ENCODE measurements at regions not wholly inside any gene's neighbourhood (a gene's known extent, or its start where the extent isn't known, plus 50 kb on each side); places are given as distances from the start of the nearest gene placed in this dataset.

DNA sequence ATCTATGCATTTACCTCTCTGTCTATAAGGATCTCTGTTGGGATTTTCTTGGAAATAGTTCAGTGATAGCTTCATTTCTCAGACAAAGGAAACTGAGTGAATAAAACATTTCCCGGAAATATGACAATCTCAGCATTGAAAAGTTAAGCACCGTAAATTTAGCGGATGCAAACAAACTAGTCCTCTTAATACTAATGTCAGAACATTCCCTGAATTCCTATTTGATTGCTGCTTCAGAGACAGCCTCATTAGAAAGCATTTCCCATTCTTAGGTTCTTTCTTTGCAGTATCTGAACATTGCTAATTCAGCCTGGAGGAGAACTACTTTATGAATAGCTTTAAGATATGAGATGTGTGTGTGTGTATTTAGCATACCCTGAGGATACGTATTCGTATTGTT is 101.3 kb downstream of the NR2F2 start:
- BruUV-seq (replicated peaks) = no TSS peak
- no peaks in the 10 kb centered on the region for H3K79me2 ChIP-seq (ENCODE audit: insufficient read depth, low read length)
- H3K4me1 ChIP-seq (ENCODE audit: insufficient read depth, low read length) = no peaks in the 10 kb centered on the region
- DNase-seq (ENCODE audit: low spot score) (no peak), ATAC-seq (no peak), FAIRE-seq (no peak)
- in situ Hi-C loops (cut with HindIII; ENCODE audit: extremely low pct_ligation_motif_present, low pct_unique_long_range_greater_than_20kb) = no loop called here
- no peak overlapping the region for H3K4me3 ChIP-seq (replicated peaks in 1 of 3; ENCODE audit: insufficient read depth in 1 of 3, low read depth in 2 of 3, low read length in 3 of 3)
- H3K27ac ChIP-seq (ENCODE audit: extremely low read length, insufficient read depth, low read length) = no peak overlapping the region
- 0 out of 5 replicates have a peak, but pooled peaks cover 0 to 2% of the 10 kb centered on the region in 2 experiments for H3K27me3 ChIP-seq (ENCODE audit: control insufficient read depth in 1 of 2, insufficient read depth in 2 of 2, low read length in 2 of 2)
- no peaks in the 10 kb centered on the region for H3K9me3 ChIP-seq (ENCODE audit: low read length)
- TF ChIP-seq ZNF354B (CRISPR knock-in tag; IDR thresholded peaks at IDR 0.05) (no peak), GPN1 (CRISPR knock-in tag; IDR thresholded peaks at IDR 0.05; ENCODE audit: borderline replicate concordance) (no peak), POLR2G (IDR thresholded peaks at IDR 0.05; ENCODE audit: low read depth, low read length) (no peak), HNF4A (CRISPR knock-in tag; IDR thresholded peaks at IDR 0.05) (no peak), ZBTB3 (CRISPR knock-in tag; IDR thresholded peaks at IDR 0.05; ENCODE audit: borderline replicate concordance, low read depth) (no peak), SRF (IDR thresholded peaks at IDR 0.05; ENCODE audit: low read depth, low read length) (no peak)
- TF ChIP-seq, protein P1, sequence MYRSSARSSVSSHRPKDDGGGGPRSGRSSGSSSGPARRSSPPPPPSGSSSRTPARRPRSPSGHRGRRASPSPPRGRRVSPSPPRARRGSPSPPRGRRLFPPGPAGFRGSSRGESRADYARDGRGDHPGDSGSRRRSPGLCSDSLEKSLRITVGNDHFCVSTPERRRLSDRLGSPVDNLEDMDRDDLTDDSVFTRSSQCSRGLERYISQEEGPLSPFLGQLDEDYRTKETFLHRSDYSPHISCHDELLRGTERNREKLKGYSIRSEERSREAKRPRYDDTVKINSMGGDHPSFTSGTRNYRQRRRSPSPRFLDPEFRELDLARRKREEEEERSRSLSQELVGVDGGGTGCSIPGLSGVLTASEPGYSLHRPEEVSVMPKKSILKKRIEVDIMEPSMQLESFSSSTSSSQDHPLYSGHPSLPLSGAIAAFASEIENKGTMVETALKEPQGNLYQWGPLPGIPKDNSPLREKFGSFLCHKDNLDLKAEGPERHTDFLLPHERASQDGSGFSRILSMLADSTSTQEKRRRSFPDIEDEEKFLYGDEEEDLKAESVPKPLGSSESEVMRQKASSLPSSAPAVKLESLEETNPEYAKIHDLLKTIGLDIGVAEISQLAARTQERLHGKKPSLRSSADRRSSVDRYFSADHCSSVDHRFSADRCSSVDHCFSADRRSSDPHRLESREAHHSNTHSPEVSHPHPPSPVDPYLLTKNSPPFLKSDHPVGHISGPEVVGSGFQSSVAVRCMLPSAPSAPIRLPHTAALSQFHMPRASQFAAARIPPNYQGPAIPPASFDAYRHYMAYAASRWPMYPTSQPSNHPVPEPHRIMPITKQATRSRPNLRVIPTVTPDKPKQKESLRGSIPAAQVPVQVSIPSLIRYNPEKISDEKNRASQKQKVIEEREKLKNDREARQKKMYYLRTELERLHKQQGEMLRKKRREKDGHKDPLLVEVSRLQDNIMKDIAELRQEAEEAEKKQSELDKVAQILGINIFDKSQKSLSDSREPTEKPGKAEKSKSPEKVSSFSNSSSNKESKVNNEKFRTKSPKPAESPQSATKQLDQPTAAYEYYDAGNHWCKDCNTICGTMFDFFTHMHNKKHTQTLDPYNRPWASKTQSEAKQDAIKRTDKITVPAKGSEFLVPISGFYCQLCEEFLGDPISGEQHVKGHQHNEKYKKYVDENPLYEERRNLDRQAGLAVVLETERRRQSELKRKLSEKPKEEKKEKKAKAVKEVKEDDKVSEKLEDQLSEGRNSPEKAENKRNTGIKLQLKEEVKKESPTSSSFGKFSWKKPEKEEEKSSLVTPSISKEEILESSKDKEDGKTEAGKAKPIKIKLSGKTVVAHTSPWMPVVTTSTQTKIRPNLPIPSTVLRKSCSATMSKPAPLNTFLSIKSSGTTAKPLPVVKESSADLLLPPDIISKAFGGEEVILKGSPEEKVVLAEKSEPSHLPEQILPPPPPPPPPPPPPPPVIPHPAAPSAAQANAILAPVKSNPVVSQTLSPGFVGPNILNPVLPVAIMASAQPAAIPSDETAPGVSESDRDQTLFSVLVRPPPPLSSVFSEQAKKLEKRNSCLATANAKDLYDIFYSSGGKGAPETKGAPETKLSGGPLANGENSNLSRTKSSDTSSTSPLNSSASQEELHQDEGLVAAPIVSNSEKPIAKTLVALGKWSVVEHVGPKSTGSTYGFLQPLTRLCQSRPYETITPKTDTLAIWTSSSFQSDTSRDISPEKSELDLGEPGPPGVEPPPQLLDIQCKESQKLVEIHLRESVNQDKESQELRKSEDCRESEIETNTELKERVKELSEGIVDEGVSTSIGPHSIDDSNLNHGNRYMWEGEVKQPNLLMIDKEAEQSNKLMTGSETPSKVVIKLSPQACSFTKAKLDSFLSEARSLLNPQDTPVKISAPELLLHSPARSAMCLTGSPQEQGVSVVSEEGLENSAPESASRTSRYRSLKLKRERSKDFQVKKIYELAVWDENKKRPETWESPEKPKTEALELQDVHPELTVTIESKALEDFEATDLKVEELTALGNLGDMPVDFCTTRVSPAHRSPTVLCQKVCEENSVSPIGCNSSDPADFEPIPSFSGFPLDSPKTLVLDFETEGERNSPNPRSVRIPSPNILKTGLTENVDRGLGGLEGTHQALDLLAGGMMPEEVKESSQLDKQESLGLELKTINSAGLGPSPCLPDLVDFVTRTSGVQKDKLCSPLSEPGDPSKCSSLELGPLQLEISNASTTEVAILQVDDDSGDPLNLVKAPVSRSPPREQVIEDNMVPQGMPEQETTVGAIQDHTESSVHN (CRISPR knock-in tag; IDR thresholded peaks at IDR 0.05) = no peak
- TF ChIP-seq, protein P2, sequence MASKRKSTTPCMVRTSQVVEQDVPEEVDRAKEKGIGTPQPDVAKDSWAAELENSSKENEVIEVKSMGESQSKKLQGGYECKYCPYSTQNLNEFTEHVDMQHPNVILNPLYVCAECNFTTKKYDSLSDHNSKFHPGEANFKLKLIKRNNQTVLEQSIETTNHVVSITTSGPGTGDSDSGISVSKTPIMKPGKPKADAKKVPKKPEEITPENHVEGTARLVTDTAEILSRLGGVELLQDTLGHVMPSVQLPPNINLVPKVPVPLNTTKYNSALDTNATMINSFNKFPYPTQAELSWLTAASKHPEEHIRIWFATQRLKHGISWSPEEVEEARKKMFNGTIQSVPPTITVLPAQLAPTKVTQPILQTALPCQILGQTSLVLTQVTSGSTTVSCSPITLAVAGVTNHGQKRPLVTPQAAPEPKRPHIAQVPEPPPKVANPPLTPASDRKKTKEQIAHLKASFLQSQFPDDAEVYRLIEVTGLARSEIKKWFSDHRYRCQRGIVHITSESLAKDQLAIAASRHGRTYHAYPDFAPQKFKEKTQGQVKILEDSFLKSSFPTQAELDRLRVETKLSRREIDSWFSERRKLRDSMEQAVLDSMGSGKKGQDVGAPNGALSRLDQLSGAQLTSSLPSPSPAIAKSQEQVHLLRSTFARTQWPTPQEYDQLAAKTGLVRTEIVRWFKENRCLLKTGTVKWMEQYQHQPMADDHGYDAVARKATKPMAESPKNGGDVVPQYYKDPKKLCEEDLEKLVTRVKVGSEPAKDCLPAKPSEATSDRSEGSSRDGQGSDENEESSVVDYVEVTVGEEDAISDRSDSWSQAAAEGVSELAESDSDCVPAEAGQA (IDR thresholded peaks at IDR 0.05; ENCODE audit: low read depth) = no peak
- TF ChIP-seq, protein P2 (CRISPR knock-in tag; IDR thresholded peaks at IDR 0.05; ENCODE audit: borderline replicate concordance) = no peak
- intact Hi-C loops (cut with micrococcal nuclease; ENCODE audit: unreplicated experiment) = no loop called here
- H2AFZ ChIP-seq (ENCODE audit: low read length) = no peak overlapping the region
- ChIA-PET POLR2A (no interaction called here), CTCF (ENCODE audit: low intra/inter-chr PET ratio, low total read pairs) (no interaction called here)
- no peaks in the 10 kb centered on the region for H3K36me3 ChIP-seq (replicated peaks in 1 of 2; ENCODE audit: control insufficient read depth in 1 of 2, insufficient read depth in 2 of 2, low read length in 2 of 2)
- H3K4me2 ChIP-seq (ENCODE audit: low read depth, low read length) = no peak overlapping the region
- H4K20me1 ChIP-seq (ENCODE audit: insufficient read depth, low read length) = no peaks in the 10 kb centered on the region
- 44% methylated on average over 5 of the region's 5 CpGs for WGBS (ENCODE audit: low lambda C conversion rate)
- H3K9ac ChIP-seq (ENCODE audit: insufficient read depth, low read depth, low read length) = no peak overlapping the region

Measured in HepG2 (cell line).